HCT116 (cell line): ENCODE measurements at regions not wholly inside any gene's neighbourhood (a gene's known extent, or its start where the extent isn't known, plus 50 kb on each side); places are given as distances from the start of the nearest gene placed in this dataset.

Source experiments
- ATAC-seq: fragments of 200-7000 bp; cut with Tn5 transposase; 2 replicates; pipeline ENCODE4 v1.9.1; 2020; ENCODE audit warnings: mild to moderate bottlenecking, moderate library complexity
- BruUV-seq: library from RNA; stranded (reverse); fragments of 400-500 nt; replicated peaks from 2 replicates; lab custom pipeline; 2021; lab: Mats Ljungman, UMichigan
- CTCF ChIA-PET: fragments of 300-600 bp; sonication (Branson Sonifier 250); formaldehyde crosslinking; loops from one replicate; lab custom pipeline; 2021; ENCODE audit warnings: antibody characterized with exemption; lab: Charles Lee
- POLR2A ChIA-PET: fragments of 300-600, 350-600 bp; sonication (Branson Sonifier 250); formaldehyde crosslinking; loops from one replicate; lab custom pipeline; 2021; ENCODE audit warnings: antibody characterized with exemption; lab: Charles Lee
- RAD21 ChIA-PET, 2 experiments: fragments of 300-600 bp; sonication (Branson Sonifier 250); formaldehyde crosslinking; loops; one replicate each; lab custom pipeline; 2023; ENCODE audit warnings: low total read pairs in 2 of 2; ENCODE audit not compliant: uncharacterized antibody in 2 of 2, unreplicated experiment in 2 of 2, low non-redundant PET in 1 of 2; lab: Charles Lee
- DNase-seq: peaks from one replicate; pipeline ENCODE4 v3.0.0-alpha.2; 2010; ENCODE audit warnings: low read depth, low spot score
- H2AFZ ChIP-seq: fragments of 200-600 bp; shearing (Covaris generic), sonication (generic); 2 replicates; pipeline ENCODE4 v1.6.1; 2017; ENCODE audit warnings: low read depth, mixed run types, mixed read lengths, antibody characterized with exemption, low read length; ENCODE audit not compliant: poor library complexity, severe bottlenecking
- H3K27ac ChIP-seq: 2 replicates; pipeline ENCODE4 v1.5.1; 2012; ENCODE audit warnings: low read depth, low read length
- H3K27me3 ChIP-seq: fragments of 200-600 bp; sonication (generic); 2 replicates; pipeline ENCODE4 v1.6.1; 2016; ENCODE audit warnings: mixed run types, low read length, mixed read lengths; ENCODE audit not compliant: insufficient read depth
- H3K36me3 ChIP-seq, 2 experiments: fragments of 200-500 bp in 1 of 2; fragments of 200-600 bp in 1 of 2; sonication (Bioruptor generic) in 1 of 2; sonication (generic) in 1 of 2; 2 replicates each; pipeline versions ENCODE4 v1.5.1 to v1.6.1; 2014 to 2016; ENCODE audit warnings: low read length in 2 of 2, inconsistent platforms in 1 of 2, mixed read lengths in 1 of 2, mixed run types in 1 of 2; ENCODE audit not compliant: insufficient read depth in 2 of 2, control insufficient read depth in 1 of 2
- H3K4me1 ChIP-seq, 2 experiments: fragments of 200-600 bp in 1 of 2; sonication (generic) in 1 of 2; 2 replicates each; pipeline versions ENCODE4 v1.5.1 to v1.6.1; 2012 to 2017; ENCODE audit warnings: low read length in 2 of 2, inconsistent platforms in 1 of 2, mild to moderate bottlenecking in 1 of 2, mixed read lengths in 1 of 2, mixed run types in 1 of 2, moderate library complexity in 1 of 2; ENCODE audit not compliant: insufficient read depth in 2 of 2, control insufficient read depth in 1 of 2
- H3K4me2 ChIP-seq: fragments of 200-600 bp; sonication (generic); 2 replicates; pipeline ENCODE4 v1.6.1; 2017; ENCODE audit warnings: mixed run types, low read length, mixed read lengths
- H3K4me3 ChIP-seq, 2 experiments: fragments of 200-600 bp in 1 of 2; sonication (generic) in 1 of 2; replicated peaks in 1 of 2; 2 replicates each; pipeline ENCODE4 v1.5.1; 2011 to 2016; ENCODE audit warnings: low read length in 2 of 2, control low read depth in 1 of 2, low read depth in 1 of 2, mild to moderate bottlenecking in 1 of 2, mixed read lengths in 1 of 2, mixed run types in 1 of 2
- H3K79me2 ChIP-seq: fragments of 200-600 bp; sonication (generic); 2 replicates; pipeline ENCODE4 v1.6.1; 2017; ENCODE audit warnings: mild to moderate bottlenecking, mixed run types, low read length, moderate library complexity, mixed read lengths; ENCODE audit not compliant: insufficient read depth
- H3K9ac ChIP-seq: fragments of 200-600 bp; sonication (generic); 2 replicates; pipeline ENCODE4 v1.6.1; 2016; ENCODE audit warnings: low read length, mixed read lengths
- H3K9me2 ChIP-seq: fragments of 200-600 bp; sonication (generic), shearing (Covaris generic); 2 replicates; pipeline ENCODE4 v1.6.1; 2017; ENCODE audit warnings: mixed run types, mild to moderate bottlenecking, moderate library complexity; ENCODE audit not compliant: insufficient read depth
- H3K9me3 ChIP-seq, 2 experiments: fragments of 200-500 bp in 1 of 2; fragments of 200-600 bp in 1 of 2; sonication (Bioruptor generic) in 1 of 2; sonication (generic) in 1 of 2; 2 replicates each; pipeline ENCODE4 v1.6.1; 2014 to 2017; ENCODE audit warnings: low read length in 2 of 2, mixed read lengths in 2 of 2, inconsistent platforms in 1 of 2, low read depth in 1 of 2, mild to moderate bottlenecking in 1 of 2, mixed run types in 1 of 2, moderate library complexity in 1 of 2; ENCODE audit not compliant: control insufficient read depth in 1 of 2, insufficient read depth in 1 of 2
- H4K20me1 ChIP-seq: fragments of 200-600 bp; sonication (generic), shearing (Covaris generic); 2 replicates; pipeline ENCODE4 v1.6.1; 2017; ENCODE audit warnings: mixed run types, mild to moderate bottlenecking, moderate library complexity; ENCODE audit not compliant: insufficient read depth
- ELF1 ChIP-seq: IDR thresholded peaks from 2 replicates; pipeline ENCODE4 v1.6.1; 2012; ENCODE audit warnings: low read depth, borderline replicate concordance
- EZH2 ChIP-seq: fragments of 200-600 bp; sonication (generic); IDR thresholded peaks from 2 replicates; pipeline ENCODE4 v1.6.1; 2017; ENCODE audit warnings: antibody characterized with exemption, mixed run types
- EZH2phosphoT487 ChIP-seq: fragments of 200-600 bp; IDR thresholded peaks from 2 replicates; pipeline ENCODE4 v1.6.1; 2018; ENCODE audit warnings: antibody characterized with exemption, borderline replicate concordance
- FOSL1 ChIP-seq: IDR thresholded peaks from 2 replicates; pipeline ENCODE4 v1.6.1; 2012; ENCODE audit warnings: low read depth
- JUND ChIP-seq: IDR thresholded peaks from 2 replicates; pipeline ENCODE4 v1.6.1; 2012
- RAD21 ChIP-seq: IDR thresholded peaks from 2 replicates; pipeline ENCODE4 v1.6.1; 2012; ENCODE audit warnings: low read depth, mild to moderate bottlenecking
- SIN3A ChIP-seq: IDR thresholded peaks from 2 replicates; pipeline ENCODE4 v1.6.1; 2012; ENCODE audit warnings: low read depth
- SP1 ChIP-seq: IDR thresholded peaks from 2 replicates; pipeline ENCODE4 v1.6.1; 2012; ENCODE audit warnings: low read depth
- SRF ChIP-seq: IDR thresholded peaks from 2 replicates; pipeline ENCODE4 v1.6.1; 2012; ENCODE audit warnings: low read depth
- TCF7L2 ChIP-seq: IDR thresholded peaks from 2 replicates; pipeline ENCODE4 v1.7.0; 2011; ENCODE audit warnings: borderline replicate concordance, inconsistent platforms; ENCODE audit not compliant: insufficient read depth, insufficient read length; ENCODE audit errors: extremely low read depth
- ZFX ChIP-seq: fragments of 450-650 bp; IDR thresholded peaks from 2 replicates; pipeline ENCODE4 v1.6.1; 2017
- intact Hi-C: fragments of 100-400 bp; cut with micrococcal nuclease; formaldehyde crosslinking; loops from 2 replicates; pipeline ENCODE4 v1.10.0; 2022
- TF ChIP-seq, protein P1 (sequence below), 3 experiments: fragments of 200-600 bp in 1 of 3; sonication (generic) in 1 of 3; IDR thresholded peaks in 2 of 3; conservative IDR thresholded peaks in 1 of 3; 2 replicates each; pipeline ENCODE4 v1.5.1; 2012 to 2017; ENCODE audit warnings: low read depth in 2 of 3, low read length in 2 of 3, antibody characterized with exemption in 1 of 3, borderline replicate concordance in 1 of 3, control low read depth in 1 of 3, mild to moderate bottlenecking in 1 of 3, mixed read lengths in 1 of 3, mixed run types in 1 of 3, moderate library complexity in 1 of 3; ENCODE audit not compliant: insufficient read depth in 1 of 3
- TF ChIP-seq, protein P2 (sequence below): IDR thresholded peaks from 2 replicates; pipeline ENCODE4 v1.6.1; 2011; ENCODE audit warnings: mild to moderate bottlenecking, low read length, moderate library complexity; ENCODE audit not compliant: insufficient replicate concordance; ENCODE audit errors: extremely low read depth
- TF ChIP-seq, protein P3 (sequence below): IDR thresholded peaks from 2 replicates; pipeline ENCODE4 v1.6.1; 2012

DNA sequence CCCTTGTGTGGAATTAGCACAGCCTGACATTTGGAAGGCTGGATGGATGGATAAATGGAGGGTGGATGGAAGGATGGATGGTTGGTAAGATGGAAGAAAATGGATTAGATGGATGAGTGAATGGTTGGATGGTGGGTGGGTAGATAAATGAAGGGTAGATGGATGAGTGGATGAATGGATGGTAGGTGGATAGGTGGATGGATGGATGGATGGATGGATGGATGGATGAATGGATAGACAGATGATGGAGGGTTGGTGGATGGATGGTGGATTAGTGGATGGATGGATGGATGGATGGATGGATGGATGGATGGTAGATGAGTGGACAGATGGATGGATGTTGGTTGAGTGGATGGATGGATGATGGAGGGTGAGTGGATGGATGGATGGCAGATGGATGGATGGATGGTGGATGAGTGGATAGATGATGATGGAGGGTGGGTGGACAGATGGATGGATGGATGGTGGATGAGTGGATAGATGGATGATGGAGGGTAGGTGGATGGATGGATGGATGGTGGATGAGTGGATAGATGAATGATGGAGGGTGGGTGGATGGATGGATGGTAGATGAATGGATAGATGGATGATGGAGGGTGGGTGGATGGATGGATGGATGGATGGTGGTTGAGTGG is 175.6 kb upstream of the PPP1R26 start:
- H2AFZ ChIP-seq, result no peak overlapping the region
- TF ChIP-seq, protein P1, sequence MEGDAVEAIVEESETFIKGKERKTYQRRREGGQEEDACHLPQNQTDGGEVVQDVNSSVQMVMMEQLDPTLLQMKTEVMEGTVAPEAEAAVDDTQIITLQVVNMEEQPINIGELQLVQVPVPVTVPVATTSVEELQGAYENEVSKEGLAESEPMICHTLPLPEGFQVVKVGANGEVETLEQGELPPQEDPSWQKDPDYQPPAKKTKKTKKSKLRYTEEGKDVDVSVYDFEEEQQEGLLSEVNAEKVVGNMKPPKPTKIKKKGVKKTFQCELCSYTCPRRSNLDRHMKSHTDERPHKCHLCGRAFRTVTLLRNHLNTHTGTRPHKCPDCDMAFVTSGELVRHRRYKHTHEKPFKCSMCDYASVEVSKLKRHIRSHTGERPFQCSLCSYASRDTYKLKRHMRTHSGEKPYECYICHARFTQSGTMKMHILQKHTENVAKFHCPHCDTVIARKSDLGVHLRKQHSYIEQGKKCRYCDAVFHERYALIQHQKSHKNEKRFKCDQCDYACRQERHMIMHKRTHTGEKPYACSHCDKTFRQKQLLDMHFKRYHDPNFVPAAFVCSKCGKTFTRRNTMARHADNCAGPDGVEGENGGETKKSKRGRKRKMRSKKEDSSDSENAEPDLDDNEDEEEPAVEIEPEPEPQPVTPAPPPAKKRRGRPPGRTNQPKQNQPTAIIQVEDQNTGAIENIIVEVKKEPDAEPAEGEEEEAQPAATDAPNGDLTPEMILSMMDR (IDR thresholded peaks at IDR 0.05 in 2 of 3, conservative IDR thresholded peaks at IDR 0.05 in 1 of 3; ENCODE audit: borderline replicate concordance in 1 of 3, insufficient read depth in 1 of 3, low read depth in 2 of 3, low read length in 2 of 3), result no peak
- no peak for TF ChIP-seq EZH2
- TF ChIP-seq, protein P2, sequence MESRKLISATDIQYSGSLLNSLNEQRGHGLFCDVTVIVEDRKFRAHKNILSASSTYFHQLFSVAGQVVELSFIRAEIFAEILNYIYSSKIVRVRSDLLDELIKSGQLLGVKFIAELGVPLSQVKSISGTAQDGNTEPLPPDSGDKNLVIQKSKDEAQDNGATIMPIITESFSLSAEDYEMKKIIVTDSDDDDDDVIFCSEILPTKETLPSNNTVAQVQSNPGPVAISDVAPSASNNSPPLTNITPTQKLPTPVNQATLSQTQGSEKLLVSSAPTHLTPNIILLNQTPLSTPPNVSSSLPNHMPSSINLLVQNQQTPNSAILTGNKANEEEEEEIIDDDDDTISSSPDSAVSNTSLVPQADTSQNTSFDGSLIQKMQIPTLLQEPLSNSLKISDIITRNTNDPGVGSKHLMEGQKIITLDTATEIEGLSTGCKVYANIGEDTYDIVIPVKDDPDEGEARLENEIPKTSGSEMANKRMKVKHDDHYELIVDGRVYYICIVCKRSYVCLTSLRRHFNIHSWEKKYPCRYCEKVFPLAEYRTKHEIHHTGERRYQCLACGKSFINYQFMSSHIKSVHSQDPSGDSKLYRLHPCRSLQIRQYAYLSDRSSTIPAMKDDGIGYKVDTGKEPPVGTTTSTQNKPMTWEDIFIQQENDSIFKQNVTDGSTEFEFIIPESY, result no peak
- no peak for TF ChIP-seq JUND
- TF ChIP-seq, protein P3, sequence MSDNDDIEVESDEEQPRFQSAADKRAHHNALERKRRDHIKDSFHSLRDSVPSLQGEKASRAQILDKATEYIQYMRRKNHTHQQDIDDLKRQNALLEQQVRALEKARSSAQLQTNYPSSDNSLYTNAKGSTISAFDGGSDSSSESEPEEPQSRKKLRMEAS, result no peak
- TF ChIP-seq RAD21, result no peak
- no peak for TF ChIP-seq SRF
- no peak for TF ChIP-seq SP1
- no peak for TF ChIP-seq SIN3A
- TF ChIP-seq ZFX, result no peak
- no peak for TF ChIP-seq ELF1
- no peak for TF ChIP-seq TCF7L2
- no peak for TF ChIP-seq EZH2phosphoT487
- TF ChIP-seq FOSL1, result no peak
- ChIA-PET RAD21 (no interaction called here), POLR2A (no interaction called here), CTCF (no interaction called here)
- H3K36me3 ChIP-seq, result no peaks in the 10 kb centered on the region
- no peaks in the 10 kb centered on the region for H3K9me2 ChIP-seq
- intact Hi-C loops, result no loop called here
- H3K4me2 ChIP-seq, result no peak overlapping the region
- H3K79me2 ChIP-seq, result no peaks in the 10 kb centered on the region
- no TSS peak for BruUV-seq
- DNase-seq (no peak), ATAC-seq (no peak)
- no peak overlapping the region for H3K9ac ChIP-seq
- H3K4me1 ChIP-seq, result no peaks in the 10 kb centered on the region; a peak in 2 of 4 replicates
- H3K9me3 ChIP-seq, result no peaks in the 10 kb centered on the region
- H4K20me1 ChIP-seq, result no peaks in the 10 kb centered on the region
- H3K27me3 ChIP-seq, result peaks cover 52% of the 10 kb centered on the region
- no peak overlapping the region for H3K4me3 ChIP-seq
- no peak overlapping the region for H3K27ac ChIP-seq
